ENCODE measurements at regions not wholly inside any gene's neighbourhood (a gene's known extent, or its start where the extent isn't known, plus 50 kb on each side); places are given as distances from the start of the nearest gene placed in this dataset.

DNA sequence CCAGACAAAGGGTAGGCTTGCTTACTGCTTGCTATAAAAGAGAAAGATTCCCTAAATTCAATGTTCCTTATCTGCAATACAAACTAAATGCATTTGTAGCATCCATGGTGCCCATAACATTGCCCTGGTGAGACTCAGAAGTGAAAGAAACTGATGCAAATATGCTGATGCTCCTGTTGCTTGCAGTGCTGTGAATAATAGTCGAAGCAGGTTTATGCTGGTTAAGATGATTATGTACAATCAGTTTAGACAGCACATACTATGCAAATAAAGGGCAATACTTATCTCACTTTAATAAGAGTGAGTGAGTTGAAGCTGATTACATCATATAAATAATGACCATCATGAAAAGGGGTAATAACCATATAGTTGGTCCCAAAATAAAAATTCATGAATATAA, 215.5 kb downstream of the SNCAIP start:
- WGBS, 5 donors = 54 to 89% (median 78%) methylated on average over 1 of the region's 1 CpG
- no peak overlapping the region for H3K4me3 ChIP-seq
- DNase-seq = no peak

DNA sequence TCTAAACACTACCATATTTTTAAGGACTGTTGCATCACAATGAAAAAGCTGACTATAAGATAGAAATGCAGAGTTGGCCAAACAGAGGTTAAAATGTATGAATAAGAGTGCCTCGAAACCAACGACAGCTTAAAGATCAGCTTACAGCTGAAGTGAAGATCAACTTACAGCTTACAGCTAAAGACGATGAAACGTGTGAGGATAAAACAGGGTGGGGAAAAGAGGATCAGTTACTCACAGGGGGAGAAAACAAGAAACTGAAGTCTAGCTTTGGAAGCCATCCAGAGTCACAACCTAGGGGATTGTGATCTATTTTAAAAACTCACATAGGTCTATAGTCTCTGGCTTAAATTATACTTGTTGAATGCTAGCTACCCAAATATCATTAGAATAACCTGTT, 220.0 kb downstream of the SNCAIP start:
- H3K4me1 ChIP-seq = no peaks in the 10 kb centered on the region
- no peaks in the 10 kb centered on the region for H3K9me3 ChIP-seq
- H3K27ac ChIP-seq = no peak overlapping the region
- intact Hi-C loops (cut with DNase I; ENCODE audit: low total_unique reads) = no loop called here
- DNase-seq = no peak
- TF ChIP-seq POLR2A (IDR thresholded peaks at IDR 0.05) (no peak), POLR2AphosphoS5 (IDR thresholded peaks at IDR 0.05) (no peak), EP300 (IDR thresholded peaks at IDR 0.05) (no peak)
- TF ChIP-seq, protein P1, sequence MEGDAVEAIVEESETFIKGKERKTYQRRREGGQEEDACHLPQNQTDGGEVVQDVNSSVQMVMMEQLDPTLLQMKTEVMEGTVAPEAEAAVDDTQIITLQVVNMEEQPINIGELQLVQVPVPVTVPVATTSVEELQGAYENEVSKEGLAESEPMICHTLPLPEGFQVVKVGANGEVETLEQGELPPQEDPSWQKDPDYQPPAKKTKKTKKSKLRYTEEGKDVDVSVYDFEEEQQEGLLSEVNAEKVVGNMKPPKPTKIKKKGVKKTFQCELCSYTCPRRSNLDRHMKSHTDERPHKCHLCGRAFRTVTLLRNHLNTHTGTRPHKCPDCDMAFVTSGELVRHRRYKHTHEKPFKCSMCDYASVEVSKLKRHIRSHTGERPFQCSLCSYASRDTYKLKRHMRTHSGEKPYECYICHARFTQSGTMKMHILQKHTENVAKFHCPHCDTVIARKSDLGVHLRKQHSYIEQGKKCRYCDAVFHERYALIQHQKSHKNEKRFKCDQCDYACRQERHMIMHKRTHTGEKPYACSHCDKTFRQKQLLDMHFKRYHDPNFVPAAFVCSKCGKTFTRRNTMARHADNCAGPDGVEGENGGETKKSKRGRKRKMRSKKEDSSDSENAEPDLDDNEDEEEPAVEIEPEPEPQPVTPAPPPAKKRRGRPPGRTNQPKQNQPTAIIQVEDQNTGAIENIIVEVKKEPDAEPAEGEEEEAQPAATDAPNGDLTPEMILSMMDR (IDR thresholded peaks at IDR 0.05) = no peak
- no peaks in the 10 kb centered on the region for H3K36me3 ChIP-seq
- no peak overlapping the region for H3K4me3 ChIP-seq
- H3K27me3 ChIP-seq = no peaks in the 10 kb centered on the region
- WGBS, 5 donors = 29 to 50% (median 35%) methylated on average over 4 of the region's 4 CpGs

More for the DNA sequence above, 215.5 kb downstream of the SNCAIP start:
- Histone ChIP-seq H3K4me1 (no peaks in the 10 kb centered on the region), H3K27ac (no peak overlapping the region), H3K36me3 (no peaks in the 10 kb centered on the region), H3K9me3 (no peaks in the 10 kb centered on the region), H3K27me3 (no peaks in the 10 kb centered on the region)
- no peak for TF ChIP-seq EP300 (IDR thresholded peaks at IDR 0.05)
- no peak for TF ChIP-seq POLR2AphosphoS5 (IDR thresholded peaks at IDR 0.05)
- TF ChIP-seq POLR2A (IDR thresholded peaks at IDR 0.05) = no peak
- TF ChIP-seq, protein P1 (IDR thresholded peaks at IDR 0.05) = no peak
- intact Hi-C loops (cut with DNase I; ENCODE audit: low total_unique reads) = no loop called here

DNA sequence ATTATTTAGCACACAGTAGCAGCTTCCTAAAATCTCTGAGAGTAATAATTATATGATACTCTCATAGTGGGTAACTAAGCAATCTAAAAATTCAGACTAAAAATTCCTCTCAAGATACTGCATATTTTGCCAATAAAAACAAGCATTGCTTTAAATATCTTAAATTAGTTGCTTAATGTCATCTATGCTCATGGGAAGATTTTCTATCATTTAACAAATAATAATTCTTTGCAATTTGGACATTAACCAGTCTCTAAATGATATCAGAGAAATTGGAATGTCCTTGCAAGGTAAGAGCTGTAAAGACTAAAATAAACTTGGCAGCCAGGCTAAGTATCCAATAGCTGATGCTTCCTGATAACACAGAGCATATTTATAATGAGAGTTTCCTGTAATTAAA, 221.8 kb downstream of the SNCAIP start:
- Histone ChIP-seq H3K4me1 (no peaks in the 10 kb centered on the region), H3K36me3 (no peaks in the 10 kb centered on the region), H3K9me3 (no peaks in the 10 kb centered on the region), H3K27ac (no peak overlapping the region), H3K27me3 (peaks cover 0 to 2% (median 0%) of the 10 kb centered on the region in 3 donors), H3K4me3 (no peak overlapping the region)
- TF ChIP-seq, protein P1 (IDR thresholded peaks at IDR 0.05) = no peak
- no peak for TF ChIP-seq POLR2A (IDR thresholded peaks at IDR 0.05)
- no peak for TF ChIP-seq POLR2AphosphoS5 (IDR thresholded peaks at IDR 0.05)
- no peak for TF ChIP-seq EP300 (IDR thresholded peaks at IDR 0.05)
- intact Hi-C loops (cut with DNase I; ENCODE audit: low total_unique reads) = no loop called here
- DNase-seq = no peak

DNA sequence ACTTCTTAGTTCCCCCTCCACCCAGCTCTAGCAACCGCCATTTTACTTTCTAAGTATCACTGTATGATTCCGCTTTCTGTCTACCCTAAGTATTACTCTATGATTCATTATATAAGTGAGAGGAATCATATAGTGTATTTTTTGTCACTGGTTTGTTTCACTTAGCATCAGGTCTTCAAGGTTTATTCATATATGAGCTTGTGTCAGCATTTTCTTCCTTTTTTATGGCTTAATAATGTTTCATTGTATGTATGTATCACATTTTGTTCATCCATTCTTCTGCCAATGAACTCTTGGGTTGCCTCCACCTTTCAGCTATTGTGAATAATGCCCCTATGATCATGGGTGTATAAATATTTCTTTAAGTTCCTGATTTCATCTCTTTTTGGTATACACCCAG, 222.8 kb downstream of the SNCAIP start:
- intact Hi-C loops (cut with DNase I; ENCODE audit: low total_unique reads) = no loop called here
- WGBS, 5 donors = 69 to 74% (median 70%) methylated on average over 2 of the region's 2 CpGs

More for the DNA sequence above, 222.8 kb downstream of the SNCAIP start:
- Histone ChIP-seq H3K9me3 (no peaks in the 10 kb centered on the region), H3K4me1 (no peaks in the 10 kb centered on the region), H3K4me3 (no peak overlapping the region), H3K27me3 (peaks cover 0 to 6% (median 0%) of the 10 kb centered on the region in 3 donors), H3K36me3 (no peaks in the 10 kb centered on the region), H3K27ac (no peak overlapping the region)
- TF ChIP-seq, protein P1 (IDR thresholded peaks at IDR 0.05) = no peak
- DNase-seq = no peak

Data from stomach (tissue), 8 donors.